Loucy (cell line): ENCODE measurements at regions not wholly inside any gene's neighbourhood (a gene's known extent, or its start where the extent isn't known, plus 50 kb on each side); places are given as distances from the start of the nearest gene placed in this dataset.

Experiments
- EZH2phosphoT487 ChIP-seq: fragments of 200-600 bp; IDR thresholded peaks from 2 replicates; pipeline ENCODE4 v1.6.1; 2018; ENCODE audit warnings: antibody characterized with exemption, mild to moderate bottlenecking, moderate library complexity, borderline replicate concordance
- TF ChIP-seq, protein P1 (sequence below): fragments of 200-600 bp; sonication (generic); conservative IDR thresholded peaks from 2 replicates; pipeline ENCODE4 v1.5.1; 2014; ENCODE audit warnings: mild to moderate bottlenecking, antibody characterized with exemption, low read length

DNA sequence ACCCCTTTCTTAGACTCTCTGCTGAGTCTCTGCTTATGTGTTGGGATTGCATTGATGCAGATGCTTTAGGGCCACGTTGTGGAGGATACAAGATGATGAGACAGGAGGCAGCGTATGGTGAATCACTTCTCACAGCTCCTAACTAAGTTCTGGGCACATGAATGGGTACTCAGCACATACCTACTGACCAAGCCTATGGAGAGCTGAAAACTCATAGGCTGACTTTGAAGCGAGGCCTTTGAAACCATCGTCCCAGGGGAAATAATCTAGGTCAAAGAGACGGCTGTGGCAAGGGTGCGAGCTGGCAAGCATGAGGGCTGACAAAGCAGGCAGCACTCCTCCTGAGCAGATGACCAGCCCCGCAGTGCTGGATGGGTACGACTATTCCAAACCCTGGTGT, 180.2 kb upstream of the TNP1 start:
- TF ChIP-seq, protein P1, sequence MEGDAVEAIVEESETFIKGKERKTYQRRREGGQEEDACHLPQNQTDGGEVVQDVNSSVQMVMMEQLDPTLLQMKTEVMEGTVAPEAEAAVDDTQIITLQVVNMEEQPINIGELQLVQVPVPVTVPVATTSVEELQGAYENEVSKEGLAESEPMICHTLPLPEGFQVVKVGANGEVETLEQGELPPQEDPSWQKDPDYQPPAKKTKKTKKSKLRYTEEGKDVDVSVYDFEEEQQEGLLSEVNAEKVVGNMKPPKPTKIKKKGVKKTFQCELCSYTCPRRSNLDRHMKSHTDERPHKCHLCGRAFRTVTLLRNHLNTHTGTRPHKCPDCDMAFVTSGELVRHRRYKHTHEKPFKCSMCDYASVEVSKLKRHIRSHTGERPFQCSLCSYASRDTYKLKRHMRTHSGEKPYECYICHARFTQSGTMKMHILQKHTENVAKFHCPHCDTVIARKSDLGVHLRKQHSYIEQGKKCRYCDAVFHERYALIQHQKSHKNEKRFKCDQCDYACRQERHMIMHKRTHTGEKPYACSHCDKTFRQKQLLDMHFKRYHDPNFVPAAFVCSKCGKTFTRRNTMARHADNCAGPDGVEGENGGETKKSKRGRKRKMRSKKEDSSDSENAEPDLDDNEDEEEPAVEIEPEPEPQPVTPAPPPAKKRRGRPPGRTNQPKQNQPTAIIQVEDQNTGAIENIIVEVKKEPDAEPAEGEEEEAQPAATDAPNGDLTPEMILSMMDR: no peak
- no peak for TF ChIP-seq EZH2phosphoT487
